ENCODE measurements at regions not wholly inside any gene's neighbourhood (a gene's known extent, or its start where the extent isn't known, plus 50 kb on each side); places are given as distances from the start of the nearest gene placed in this dataset.

DNA sequence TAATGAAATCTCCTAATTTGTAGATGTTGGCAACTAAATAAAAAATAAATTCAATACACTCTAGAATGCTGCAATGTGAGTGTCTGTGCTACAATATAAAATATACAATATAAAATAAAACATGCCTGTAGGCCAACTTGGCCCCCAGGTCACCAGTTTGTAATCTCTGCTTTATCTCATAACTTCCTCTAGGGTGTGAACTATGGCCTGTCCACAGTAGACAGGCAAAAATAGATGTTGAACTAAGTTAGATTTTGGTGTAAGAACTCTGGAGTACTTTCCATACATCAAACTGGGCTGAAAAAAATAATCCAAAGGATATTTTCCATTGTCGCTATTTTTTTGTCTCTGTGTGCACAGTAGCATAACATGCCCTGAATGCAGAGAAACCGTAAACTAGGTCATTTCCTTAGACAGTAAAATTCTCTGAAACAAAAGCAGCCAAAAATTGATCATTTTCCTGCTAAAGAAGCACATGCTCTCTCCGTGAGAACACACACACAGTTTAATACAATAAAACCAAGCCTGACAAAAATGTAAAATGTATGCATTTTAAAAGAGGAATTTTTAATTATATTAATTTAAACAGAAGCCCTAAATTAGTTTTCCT is 98.5 kb upstream of the ZFP64 start:
- H3K27me3 ChIP-seq (ENCODE audit: insufficient read depth, low read length), result no peaks in the 10 kb centered on the region
- H3K4me1 ChIP-seq (ENCODE audit: insufficient read depth, low read length), result no peaks in the 10 kb centered on the region
- H3K36me3 ChIP-seq (ENCODE audit: insufficient read depth, low read length), result no peaks in the 10 kb centered on the region
- DNase-seq (ENCODE audit: insufficient read length, low spot score, missing footprints), result no peak
- H3K4me2 ChIP-seq (ENCODE audit: insufficient read depth, low read length), result no peak overlapping the region
- H4K20me1 ChIP-seq (ENCODE audit: insufficient read depth, low read length), result no peaks in the 10 kb centered on the region
- H3K4me3 ChIP-seq (ENCODE audit: insufficient read depth, low read length), result no peak overlapping the region
- H3K27ac ChIP-seq (ENCODE audit: low read depth, low read length), result no peak overlapping the region
- no peaks in the 10 kb centered on the region for H3K79me2 ChIP-seq (ENCODE audit: insufficient read depth, low read length)
- TF ChIP-seq, protein P1, sequence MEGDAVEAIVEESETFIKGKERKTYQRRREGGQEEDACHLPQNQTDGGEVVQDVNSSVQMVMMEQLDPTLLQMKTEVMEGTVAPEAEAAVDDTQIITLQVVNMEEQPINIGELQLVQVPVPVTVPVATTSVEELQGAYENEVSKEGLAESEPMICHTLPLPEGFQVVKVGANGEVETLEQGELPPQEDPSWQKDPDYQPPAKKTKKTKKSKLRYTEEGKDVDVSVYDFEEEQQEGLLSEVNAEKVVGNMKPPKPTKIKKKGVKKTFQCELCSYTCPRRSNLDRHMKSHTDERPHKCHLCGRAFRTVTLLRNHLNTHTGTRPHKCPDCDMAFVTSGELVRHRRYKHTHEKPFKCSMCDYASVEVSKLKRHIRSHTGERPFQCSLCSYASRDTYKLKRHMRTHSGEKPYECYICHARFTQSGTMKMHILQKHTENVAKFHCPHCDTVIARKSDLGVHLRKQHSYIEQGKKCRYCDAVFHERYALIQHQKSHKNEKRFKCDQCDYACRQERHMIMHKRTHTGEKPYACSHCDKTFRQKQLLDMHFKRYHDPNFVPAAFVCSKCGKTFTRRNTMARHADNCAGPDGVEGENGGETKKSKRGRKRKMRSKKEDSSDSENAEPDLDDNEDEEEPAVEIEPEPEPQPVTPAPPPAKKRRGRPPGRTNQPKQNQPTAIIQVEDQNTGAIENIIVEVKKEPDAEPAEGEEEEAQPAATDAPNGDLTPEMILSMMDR (IDR thresholded peaks at IDR 0.05; ENCODE audit: extremely low read depth, low read depth, low read length), result no peak
- no peak overlapping the region for H2AFZ ChIP-seq (ENCODE audit: low read length)
- H3K9me3 ChIP-seq (ENCODE audit: low read depth, low read length), result no peaks in the 10 kb centered on the region

DNA sequence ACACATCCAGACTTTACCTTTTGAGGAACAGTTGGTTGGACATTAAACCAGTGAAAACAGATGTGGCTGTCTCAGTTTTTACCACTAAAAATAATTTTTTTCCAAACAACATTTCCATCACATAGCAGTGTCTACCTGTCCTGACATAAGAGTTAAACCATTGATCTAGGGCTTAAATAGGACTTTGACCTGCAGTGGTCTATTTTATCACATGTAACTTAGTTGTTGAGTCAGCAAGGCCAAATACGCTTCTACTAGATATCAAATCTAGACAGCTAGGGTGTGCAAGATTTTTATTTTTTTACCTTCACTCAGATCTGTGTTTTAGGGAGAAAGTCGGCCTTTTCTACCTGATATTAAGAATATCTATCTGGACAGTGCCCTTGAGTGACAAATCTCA is 88.8 kb upstream of the ZFP64 start:
- DNase-seq (ENCODE audit: insufficient read length, low spot score, missing footprints), result no peak
- TF ChIP-seq, protein P1 (IDR thresholded peaks at IDR 0.05; ENCODE audit: extremely low read depth, low read depth, low read length), result no peak
- no peaks in the 10 kb centered on the region for H3K79me2 ChIP-seq (ENCODE audit: insufficient read depth, low read length)

DNA sequence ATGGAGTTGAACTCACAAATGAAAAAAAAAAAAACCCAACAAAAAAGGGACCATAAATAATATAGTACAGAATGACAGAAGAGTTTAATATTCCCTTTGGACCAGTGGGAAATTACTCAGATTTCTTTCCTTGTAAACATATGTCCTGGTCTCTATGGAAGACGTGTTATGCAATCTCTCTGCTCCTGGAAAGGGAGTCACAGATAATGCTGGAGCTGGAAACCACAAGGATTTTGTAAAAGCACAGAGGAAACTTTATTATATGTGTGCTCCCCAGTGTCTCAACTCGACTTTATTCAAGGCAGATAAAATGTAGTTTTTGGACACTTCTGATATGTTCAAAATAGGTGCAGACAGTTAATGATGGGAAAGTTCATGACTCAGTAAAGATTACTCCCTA is 88.1 kb upstream of the ZFP64 start:
- no peaks in the 10 kb centered on the region for H3K4me1 ChIP-seq (ENCODE audit: insufficient read depth, low read length)
- no peak overlapping the region for H2AFZ ChIP-seq (ENCODE audit: low read length)
- no peak for DNase-seq (ENCODE audit: insufficient read length, low spot score, missing footprints)
- no peaks in the 10 kb centered on the region for H3K36me3 ChIP-seq (ENCODE audit: insufficient read depth, low read length)
- no peaks in the 10 kb centered on the region for H3K79me2 ChIP-seq (ENCODE audit: insufficient read depth, low read length)
- H3K27me3 ChIP-seq (ENCODE audit: insufficient read depth, low read length), result no peaks in the 10 kb centered on the region
- no peaks in the 10 kb centered on the region for H4K20me1 ChIP-seq (ENCODE audit: insufficient read depth, low read length)
- TF ChIP-seq, protein P1 (IDR thresholded peaks at IDR 0.05; ENCODE audit: extremely low read depth, low read depth, low read length), result no peak
- no peak overlapping the region for H3K4me2 ChIP-seq (ENCODE audit: insufficient read depth, low read length)
- no peaks in the 10 kb centered on the region for H3K9me3 ChIP-seq (ENCODE audit: low read depth, low read length)
- H3K27ac ChIP-seq (ENCODE audit: low read depth, low read length), result no peak overlapping the region
- H3K4me3 ChIP-seq (ENCODE audit: insufficient read depth, low read length), result no peak overlapping the region

More for the DNA sequence above, 88.8 kb upstream of the ZFP64 start:
- Histone ChIP-seq H3K36me3 (ENCODE audit: insufficient read depth, low read length) (no peaks in the 10 kb centered on the region), H3K4me3 (ENCODE audit: insufficient read depth, low read length) (no peak overlapping the region), H3K27me3 (ENCODE audit: insufficient read depth, low read length) (no peaks in the 10 kb centered on the region), H3K27ac (ENCODE audit: low read depth, low read length) (no peak overlapping the region), H2AFZ (ENCODE audit: low read length) (no peak overlapping the region), H4K20me1 (ENCODE audit: insufficient read depth, low read length) (no peaks in the 10 kb centered on the region), H3K4me1 (ENCODE audit: insufficient read depth, low read length) (no peaks in the 10 kb centered on the region), H3K4me2 (ENCODE audit: insufficient read depth, low read length) (no peak overlapping the region), H3K9me3 (ENCODE audit: low read depth, low read length) (no peaks in the 10 kb centered on the region)

DNA sequence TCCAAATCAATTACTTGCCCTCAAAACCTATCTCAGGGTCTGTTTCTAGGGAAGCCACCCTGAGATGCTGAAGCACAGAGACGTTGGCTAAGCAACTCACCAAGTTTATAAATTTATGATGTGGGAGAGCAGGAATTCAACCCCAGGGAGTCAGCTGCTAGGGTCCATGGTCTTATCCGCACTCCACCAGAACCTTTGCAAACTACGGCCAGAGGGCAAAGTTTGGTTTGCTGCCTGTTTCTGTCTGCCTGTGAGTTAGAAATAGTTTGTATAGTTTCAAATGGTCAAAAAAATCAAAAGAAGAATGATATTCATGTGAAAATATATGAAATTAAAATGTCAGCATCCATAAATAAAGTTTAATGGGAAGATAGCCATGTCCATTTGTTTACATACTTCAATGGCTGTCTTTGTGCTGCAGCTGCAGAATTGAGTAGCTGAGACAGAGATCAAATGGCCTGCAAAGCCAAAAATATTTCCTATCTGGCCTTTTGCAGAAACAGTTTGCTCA is 83.7 kb upstream of the ZFP64 start:
- no peaks in the 10 kb centered on the region for H3K27me3 ChIP-seq (ENCODE audit: insufficient read depth, low read length)
- no peaks in the 10 kb centered on the region for H4K20me1 ChIP-seq (ENCODE audit: insufficient read depth, low read length)
- no peaks in the 10 kb centered on the region for H3K9me3 ChIP-seq (ENCODE audit: low read depth, low read length)
- H3K27ac ChIP-seq (ENCODE audit: low read depth, low read length), result no peak overlapping the region
- no peak for DNase-seq (ENCODE audit: insufficient read length, low spot score, missing footprints)
- H2AFZ ChIP-seq (ENCODE audit: low read length), result no peak overlapping the region
- H3K4me3 ChIP-seq (ENCODE audit: insufficient read depth, low read length), result no peak overlapping the region
- TF ChIP-seq, protein P1 (IDR thresholded peaks at IDR 0.05; ENCODE audit: extremely low read depth, low read depth, low read length), result no peak
- H3K36me3 ChIP-seq (ENCODE audit: insufficient read depth, low read length), result no peaks in the 10 kb centered on the region
- H3K79me2 ChIP-seq (ENCODE audit: insufficient read depth, low read length), result no peaks in the 10 kb centered on the region
- H3K4me2 ChIP-seq (ENCODE audit: insufficient read depth, low read length), result no peak overlapping the region
- no peaks in the 10 kb centered on the region for H3K4me1 ChIP-seq (ENCODE audit: insufficient read depth, low read length)

Measured in osteoblast (primary cell).